Tibial nerve (tissue), 4 donors: ENCODE measurements at regions not wholly inside any gene's neighbourhood (a gene's known extent, or its start where the extent isn't known, plus 50 kb on each side); places are given as distances from the start of the nearest gene placed in this dataset.
"Not testable (repeated sequence)": the region's sequence is repeated elsewhere in the genome, so short reads cannot be mapped to it uniquely, and the experiment has no call there.

Source experiments
- DNase-seq, 2 donors: peaks; one replicate each; pipeline ENCODE4 v3.0.0-alpha.2; 2019; ENCODE audit warnings: low spot score in 2 of 2
- H3K27ac ChIP-seq, 4 donors: fragments of 200-600 bp; sonication (generic) in 3 of 4; one replicate each; pipeline ENCODE4 v1.5.1; 2017 to 2019; ENCODE audit warnings: mild to moderate bottlenecking in 1 of 4
- H3K27me3 ChIP-seq, 2 donors: fragments of 200-600 bp; sonication (generic) in 1 of 2; one replicate each; pipeline versions ENCODE4 v1.5.1 to v1.6.0; 2017 to 2019
- H3K36me3 ChIP-seq, 3 donors: fragments of 200-600 bp; sonication (generic); one replicate each; pipeline ENCODE4 v1.5.1; 2018 to 2019
- H3K4me1 ChIP-seq, 4 donors: fragments of 200-600 bp; sonication (generic) in 3 of 4; one replicate each; pipeline ENCODE4 v1.5.1; 2017 to 2019
- H3K4me3 ChIP-seq, 4 donors: fragments of 200-600 bp; sonication (generic) in 3 of 4; one replicate each; pipeline ENCODE4 v1.5.1; 2017 to 2019; ENCODE audit warnings: mild to moderate bottlenecking in 1 of 4, moderate library complexity in 1 of 4
- H3K9me3 ChIP-seq, 4 donors: fragments of 200-600 bp; sonication (generic) in 3 of 4; one replicate each; pipeline ENCODE4 v1.5.1; 2017 to 2019
- EP300 ChIP-seq, 2 donors: sonication (generic); formaldehyde crosslinking; IDR thresholded peaks; one replicate each; pipeline ENCODE4 v1.6.1; 2017; ENCODE audit warnings: antibody characterized with exemption in 2 of 2, mild to moderate bottlenecking in 1 of 2
- POLR2A ChIP-seq, 2 donors: fragments of 450-650 bp; IDR thresholded peaks; one replicate each; pipeline ENCODE4 v1.6.1; 2017; ENCODE audit warnings: antibody characterized with exemption in 2 of 2, mild to moderate bottlenecking in 2 of 2, moderate library complexity in 2 of 2
- WGBS, 2 donors: methylation state at CpG; one replicate each; pipeline ENCODE4 v1.1.5; 2018; 5-methylcytosine and 5-hydroxymethylcytosine counted together
- TF ChIP-seq, protein P1 (sequence below), 5 experiments: fragments of 200-600 bp in 3 of 5; fragments of 450-650 bp in 2 of 5; sonication (generic) in 3 of 5; IDR thresholded peaks; one replicate each; pipeline ENCODE4 v1.5.1; 2016 to 2019; ENCODE audit warnings: antibody characterized with exemption in 5 of 5, mild to moderate bottlenecking in 3 of 5, moderate library complexity in 2 of 5

DNA sequence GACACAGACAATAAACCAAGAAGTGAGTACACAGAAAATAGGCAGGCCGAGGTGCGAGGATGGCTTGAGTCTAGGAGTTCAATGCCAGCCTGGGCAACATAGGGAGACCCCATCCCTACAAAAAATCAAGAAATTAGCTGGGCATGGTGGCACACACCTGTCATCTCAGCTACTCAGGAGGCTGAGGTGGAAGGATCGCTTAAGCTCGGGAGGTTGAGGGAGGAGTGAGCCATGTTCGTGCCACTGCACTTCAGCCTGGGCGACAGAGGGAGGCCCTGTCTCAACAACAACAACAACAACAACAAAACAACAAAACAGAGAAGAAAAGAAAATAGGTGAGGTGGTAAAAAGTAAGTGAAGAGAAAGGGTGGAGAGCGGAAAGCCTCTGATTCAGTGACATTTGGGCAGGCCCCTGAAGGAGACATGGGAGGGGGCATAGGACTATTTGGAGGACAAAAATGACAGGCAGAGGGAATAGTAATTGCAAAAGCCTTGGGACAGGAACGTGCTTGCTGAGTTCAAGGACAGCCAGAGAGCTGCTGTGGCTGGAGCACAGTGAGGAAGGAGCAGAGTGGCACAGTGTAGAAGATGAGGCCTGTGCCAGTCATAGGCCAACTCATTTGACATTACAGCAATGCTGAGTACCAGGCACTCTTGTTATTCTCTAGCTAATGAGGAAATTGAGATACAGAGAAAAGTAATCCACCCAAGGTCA, 160.6 kb downstream of the VEGFA start:
- H3K27ac ChIP-seq = no peak overlapping the region
- no peaks in the 10 kb centered on the region for H3K36me3 ChIP-seq
- no peak for DNase-seq
- no peaks in the 10 kb centered on the region for H3K9me3 ChIP-seq
- no peaks in the 10 kb centered on the region for H3K27me3 ChIP-seq
- H3K4me1 ChIP-seq = peaks cover 0 to 9% (median 0%) of the 10 kb centered on the region in 4 donors
- no peak overlapping the region for H3K4me3 ChIP-seq
- TF ChIP-seq EP300 (IDR thresholded peaks at IDR 0.05) = no peak
- TF ChIP-seq POLR2A (IDR thresholded peaks at IDR 0.05) = no peak
- TF ChIP-seq, protein P1, sequence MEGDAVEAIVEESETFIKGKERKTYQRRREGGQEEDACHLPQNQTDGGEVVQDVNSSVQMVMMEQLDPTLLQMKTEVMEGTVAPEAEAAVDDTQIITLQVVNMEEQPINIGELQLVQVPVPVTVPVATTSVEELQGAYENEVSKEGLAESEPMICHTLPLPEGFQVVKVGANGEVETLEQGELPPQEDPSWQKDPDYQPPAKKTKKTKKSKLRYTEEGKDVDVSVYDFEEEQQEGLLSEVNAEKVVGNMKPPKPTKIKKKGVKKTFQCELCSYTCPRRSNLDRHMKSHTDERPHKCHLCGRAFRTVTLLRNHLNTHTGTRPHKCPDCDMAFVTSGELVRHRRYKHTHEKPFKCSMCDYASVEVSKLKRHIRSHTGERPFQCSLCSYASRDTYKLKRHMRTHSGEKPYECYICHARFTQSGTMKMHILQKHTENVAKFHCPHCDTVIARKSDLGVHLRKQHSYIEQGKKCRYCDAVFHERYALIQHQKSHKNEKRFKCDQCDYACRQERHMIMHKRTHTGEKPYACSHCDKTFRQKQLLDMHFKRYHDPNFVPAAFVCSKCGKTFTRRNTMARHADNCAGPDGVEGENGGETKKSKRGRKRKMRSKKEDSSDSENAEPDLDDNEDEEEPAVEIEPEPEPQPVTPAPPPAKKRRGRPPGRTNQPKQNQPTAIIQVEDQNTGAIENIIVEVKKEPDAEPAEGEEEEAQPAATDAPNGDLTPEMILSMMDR (IDR thresholded peaks at IDR 0.05) = no peak
- 94 to 96% methylated on average over 8 of the region's 8 CpGs for WGBS, 2 donors

GRCh38 chr6:43929511-43929910, 159.5 kb downstream of the VEGFA start:
- Histone ChIP-seq H3K4me3 (no peak overlapping the region), H3K4me1 (peaks cover 0 to 9% (median 0%) of the 10 kb centered on the region in 4 donors), H3K36me3 (no peaks in the 10 kb centered on the region), H3K27me3 (no peaks in the 10 kb centered on the region), H3K27ac (no peak overlapping the region), H3K9me3 (no peaks in the 10 kb centered on the region)
- no peak for TF ChIP-seq EP300 (IDR thresholded peaks at IDR 0.05)
- no peak for TF ChIP-seq POLR2A (IDR thresholded peaks at IDR 0.05)
- TF ChIP-seq, protein P1 (IDR thresholded peaks at IDR 0.05) = no peak
- no peak for DNase-seq
- WGBS, 2 donors = 85 to 90% methylated on average over 5 of the region's 5 CpGs

DNA sequence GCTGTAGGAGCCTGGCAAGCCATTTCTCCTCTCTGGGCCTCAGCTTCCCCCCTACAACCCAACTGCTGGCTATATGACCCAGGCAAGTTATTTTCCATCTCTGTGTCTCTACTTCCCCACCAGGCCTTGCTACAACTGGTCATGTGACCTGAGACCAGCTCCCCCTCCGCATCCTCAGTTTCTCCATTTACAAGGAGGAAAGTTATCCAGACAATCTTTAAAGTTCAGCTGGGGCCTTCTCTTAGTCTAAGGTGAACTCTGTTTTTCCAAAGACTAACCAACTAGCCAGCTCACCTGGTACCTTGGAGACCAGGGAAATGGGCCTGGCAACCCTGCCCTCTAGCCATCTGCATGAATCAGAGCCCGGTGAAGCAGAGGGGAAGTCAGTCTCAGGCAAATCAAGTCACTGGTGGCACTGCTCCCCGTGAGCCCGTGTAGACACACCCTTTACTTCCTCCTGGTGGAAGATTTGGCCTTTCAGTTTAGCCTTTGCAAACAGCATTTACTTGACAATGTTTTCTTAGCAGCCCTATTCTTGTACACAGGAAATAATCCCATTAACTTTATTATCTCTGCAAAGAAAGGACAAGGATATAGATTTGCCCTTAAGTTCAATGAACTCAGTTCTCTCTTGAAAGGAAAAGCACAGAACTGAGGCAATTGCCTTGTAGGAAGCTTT, 157.7 kb downstream of the VEGFA start:
- WGBS, 2 donors = 57 to 72% methylated on average over 4 of the region's 4 CpGs
- Histone ChIP-seq H3K4me3 (no peak overlapping the region), H3K27me3 (no peaks in the 10 kb centered on the region), H3K36me3 (no peaks in the 10 kb centered on the region), H3K9me3 (no peaks in the 10 kb centered on the region), H3K4me1 (peaks cover 0 to 20% (median 9%) of the 10 kb centered on the region in 4 donors), H3K27ac (no peak overlapping the region)
- DNase-seq = no peak
- TF ChIP-seq EP300 (IDR thresholded peaks at IDR 0.05) (no peak), POLR2A (IDR thresholded peaks at IDR 0.05) (no peak)
- TF ChIP-seq, protein P1 (IDR thresholded peaks at IDR 0.05) = no peak

- Histone ChIP-seq H3K27me3 (no peaks in the 10 kb centered on the region), H3K27ac (no peak overlapping the region), H3K4me3 (no peak overlapping the region), H3K36me3 (no peaks in the 10 kb centered on the region), H3K9me3 (no peaks in the 10 kb centered on the region), H3K4me1 (peaks cover 0 to 20% (median 9%) of the 10 kb centered on the region in 4 donors)
- no peak for TF ChIP-seq EP300 (IDR thresholded peaks at IDR 0.05)
- no peak for TF ChIP-seq POLR2A (IDR thresholded peaks at IDR 0.05)
- TF ChIP-seq, protein P1 (IDR thresholded peaks at IDR 0.05) = no peak
- no peak for DNase-seq
- WGBS, 2 donors = 54 to 60% methylated on average over 17 of the region's 17 CpGs
Measured at GRCh38 chr6:43926634-43927531, 156.9 kb downstream of the VEGFA start.

DNA sequence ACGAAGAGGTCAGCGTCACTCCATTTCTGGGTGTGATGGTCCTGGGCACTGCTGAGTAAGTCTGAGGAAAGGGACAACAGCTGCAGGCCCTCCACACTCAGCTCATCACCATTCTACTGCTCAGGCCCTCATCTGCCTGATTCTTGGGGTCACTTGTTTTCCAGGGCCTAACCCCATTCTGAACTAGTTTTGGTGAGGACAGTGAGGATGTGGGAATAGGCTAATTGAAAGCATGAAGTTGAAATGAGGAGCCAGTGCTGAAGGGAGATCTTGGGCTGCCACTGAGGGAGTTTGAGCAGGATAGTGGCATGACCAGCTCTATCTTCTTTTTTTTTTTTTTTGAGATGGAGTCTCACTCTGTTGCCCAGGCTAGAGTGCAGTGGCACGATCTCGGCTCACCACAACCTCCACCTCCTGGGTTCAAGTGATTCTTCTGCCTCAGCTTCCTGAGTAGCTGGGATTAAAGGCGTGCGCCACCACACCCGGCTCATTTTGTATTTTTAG, 155.7 kb downstream of the VEGFA start:
- WGBS, 2 donors = 95 to 97% methylated on average over 7 of the region's 7 CpGs
- H3K27me3 ChIP-seq, H3K9me3 ChIP-seq, DNase-seq, H3K36me3 ChIP-seq, H3K27ac ChIP-seq, H3K4me3 ChIP-seq: not testable (repeated sequence)
- peaks cover 0 to 20% (median 9%) of the 10 kb centered on the region in 4 donors for H3K4me1 ChIP-seq
